ENCODE measurements at regions not wholly inside any gene's neighbourhood (a gene's known extent, or its start where the extent isn't known, plus 50 kb on each side); places are given as distances from the start of the nearest gene placed in this dataset.

GRCh38 chr14:61866932-61867920, 105.0 kb downstream of the SNAPC1 start:
- TF ChIP-seq MAZ (IDR thresholded peaks at IDR 0.05; ENCODE audit: borderline replicate concordance, low read depth, low read length) (no peak), RCOR1 (IDR thresholded peaks at IDR 0.05; ENCODE audit: insufficient replicate concordance, low read length) (no peak), CEBPB (IDR thresholded peaks at IDR 0.05; ENCODE audit: low read depth, low read length) (no peak), POLR2A (IDR thresholded peaks at IDR 0.05; ENCODE audit: low read depth, low read length) (no peak), NFE2L2 (IDR thresholded peaks at IDR 0.05; ENCODE audit: low read depth, low read length) (no peak), MXI1 (IDR thresholded peaks at IDR 0.05; ENCODE audit: borderline replicate concordance, low read depth, low read length) (no peak), BHLHE40 (IDR thresholded peaks at IDR 0.05; ENCODE audit: low read depth, low read length) (no peak), FOS (IDR thresholded peaks at IDR 0.05; ENCODE audit: low read depth, low read length) (no peak), CHD1 (IDR thresholded peaks at IDR 0.05; ENCODE audit: low read depth, low read length) (no peak), SMC3 (IDR thresholded peaks at IDR 0.05; ENCODE audit: low read depth, low read length) (no peak), RAD21 (IDR thresholded peaks at IDR 0.05; ENCODE audit: low read length) (no peak), CTCF (conservative IDR thresholded peaks at IDR 0.05; ENCODE audit: low read depth, low read length) (no peak), MAFK (IDR thresholded peaks at IDR 0.05; ENCODE audit: low read depth, low read length) (no peak)
- TF ChIP-seq, protein P1, sequence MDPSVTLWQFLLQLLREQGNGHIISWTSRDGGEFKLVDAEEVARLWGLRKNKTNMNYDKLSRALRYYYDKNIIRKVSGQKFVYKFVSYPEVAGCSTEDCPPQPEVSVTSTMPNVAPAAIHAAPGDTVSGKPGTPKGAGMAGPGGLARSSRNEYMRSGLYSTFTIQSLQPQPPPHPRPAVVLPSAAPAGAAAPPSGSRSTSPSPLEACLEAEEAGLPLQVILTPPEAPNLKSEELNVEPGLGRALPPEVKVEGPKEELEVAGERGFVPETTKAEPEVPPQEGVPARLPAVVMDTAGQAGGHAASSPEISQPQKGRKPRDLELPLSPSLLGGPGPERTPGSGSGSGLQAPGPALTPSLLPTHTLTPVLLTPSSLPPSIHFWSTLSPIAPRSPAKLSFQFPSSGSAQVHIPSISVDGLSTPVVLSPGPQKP (IDR thresholded peaks at IDR 0.05; ENCODE audit: borderline replicate concordance, low read depth, low read length), result no peak
- TF ChIP-seq, protein P2, sequence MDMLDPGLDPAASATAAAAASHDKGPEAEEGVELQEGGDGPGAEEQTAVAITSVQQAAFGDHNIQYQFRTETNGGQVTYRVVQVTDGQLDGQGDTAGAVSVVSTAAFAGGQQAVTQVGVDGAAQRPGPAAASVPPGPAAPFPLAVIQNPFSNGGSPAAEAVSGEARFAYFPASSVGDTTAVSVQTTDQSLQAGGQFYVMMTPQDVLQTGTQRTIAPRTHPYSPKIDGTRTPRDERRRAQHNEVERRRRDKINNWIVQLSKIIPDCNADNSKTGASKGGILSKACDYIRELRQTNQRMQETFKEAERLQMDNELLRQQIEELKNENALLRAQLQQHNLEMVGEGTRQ (IDR thresholded peaks at IDR 0.05; ENCODE audit: low read depth, low read length), result no peak
- Histone ChIP-seq H2AK9ac (replicated peaks; ENCODE audit: low read depth, low read length, poor library complexity) (no peak overlapping the region), H3K79me1 (ENCODE audit: low read depth in 1 of 2, low read length in 2 of 2) (no peaks in the 10 kb centered on the region), H3K9ac (ENCODE audit: low read depth, low read length) (no peak overlapping the region), H3K23ac (ENCODE audit: low read depth, low read length) (no peak overlapping the region), H3K9me3 (ENCODE audit: control insufficient read depth, insufficient read depth, low read length) (peaks cover 2% of the 10 kb centered on the region; the same call in 1 of the 2 replicates), H2BK120ac (ENCODE audit: low read depth, low read length) (no peak overlapping the region), H2BK5ac (ENCODE audit: low read depth, low read length, poor library complexity, severe bottlenecking) (no peak overlapping the region), H2BK15ac (ENCODE audit: low read depth, low read length) (no peak overlapping the region), H3K14ac (replicated peaks; ENCODE audit: low read depth, low read length) (no peak overlapping the region), H3K56ac (ENCODE audit: extremely low read depth, insufficient read depth, low read length) (no peak overlapping the region), H3K9me1 (ENCODE audit: insufficient read depth, low read length) (no peaks in the 10 kb centered on the region), H3K4me3 (ENCODE audit: insufficient read depth, low read depth, low read length) (no peak overlapping the region), H3K27ac (ENCODE audit: insufficient read depth, low read length) (no peak overlapping the region), H4K20me1 (ENCODE audit: insufficient read depth, low read length) (no peaks in the 10 kb centered on the region; the same call in 1 of the 2 replicates), H3K4ac (ENCODE audit: low read depth, low read length) (no peak overlapping the region), H3K4me1 (ENCODE audit: control insufficient read depth, insufficient read depth, low read length) (no peaks in the 10 kb centered on the region), H2AK5ac (ENCODE audit: low read depth, low read length) (no peak overlapping the region), H3K27me3 (ENCODE audit: control insufficient read depth, insufficient read depth, low read length) (peaks cover 4% of the 10 kb centered on the region; the same call in 1 of the 2 replicates), H2AFZ (replicated peaks; ENCODE audit: low read length, poor library complexity) (no peak overlapping the region), H4K5ac (ENCODE audit: low read depth, low read length) (no peak overlapping the region), H2BK20ac (ENCODE audit: low read depth, low read length) (no peak overlapping the region), H4K91ac (ENCODE audit: insufficient read depth, low read depth, low read length) (no peak overlapping the region), H3K36me3 (ENCODE audit: control insufficient read depth, insufficient read depth, low read length) (no peaks in the 10 kb centered on the region), H4K8ac (ENCODE audit: low read depth in 2 of 2, low read length in 2 of 2) (no peak overlapping the region), H3K4me2 (ENCODE audit: low read depth, low read length) (no peak overlapping the region), H3K18ac (ENCODE audit: low read depth, low read length) (no peak overlapping the region)
- dilution Hi-C loops (cut with HindIII; ENCODE audit: low sequenced_read_pairs, unreplicated experiment) (no loop called here), in situ Hi-C loops (cut with MboI; ENCODE audit: low sequenced_read_pairs) (no loop called here), intact Hi-C loops (cut with micrococcal nuclease) (no loop called here)
- POLR2A ChIA-PET (ENCODE audit: unreplicated experiment), result no interaction called here
- DNase-seq, result peak; percentile 4
- CTCF ChIA-PET, result no interaction called here
- no TSS peak for BruUV-seq (replicated peaks)
- no CpG with 5 or more reads among the region's 6 CpGs for WGBS, 2 experiments (ENCODE audit: extremely low coverage in 2 of 2, insufficient read length in 1 of 2)
- ATAC-seq (ENCODE audit: low read depth), result no peak

Data from IMR-90 (cell line).